ENCODE measurements at regions not wholly inside any gene's neighbourhood (a gene's known extent, or its start where the extent isn't known, plus 50 kb on each side); places are given as distances from the start of the nearest gene placed in this dataset.

DNA sequence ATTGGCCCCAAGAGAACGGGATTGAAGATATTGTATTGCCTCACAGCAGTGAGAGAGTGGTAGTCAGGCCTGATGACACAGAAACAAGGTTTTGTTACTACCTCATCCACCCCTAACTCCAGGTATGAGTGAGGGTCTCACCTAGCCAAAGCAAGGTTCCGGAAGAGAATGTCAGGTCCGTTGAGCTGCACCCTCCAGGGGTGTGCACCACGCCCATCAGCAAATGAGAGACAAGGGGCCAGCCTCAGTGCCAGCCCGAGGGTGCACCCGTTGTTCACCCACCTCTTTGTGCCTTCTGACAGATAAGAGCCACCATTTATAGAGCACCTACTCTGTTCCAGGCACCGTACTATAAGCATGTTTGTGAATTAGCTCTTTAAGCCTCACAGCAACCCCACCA is 121.9 kb upstream of the IPO9 start:
- intact Hi-C loops (cut with micrococcal nuclease) = no loop called here
- no peak overlapping the region for H3K4me2 ChIP-seq (ENCODE audit: low read length)
- CTCF ChIA-PET = interaction anchor here (1.3 to 14.5 kb wide), 2 partner anchors 85 to 147 kb away, joined by 4 to 297 read pairs; no protein-coding TSS in a partner anchor

More for the DNA sequence above, 121.9 kb upstream of the IPO9 start:
- Histone ChIP-seq H3K4me1 (ENCODE audit: control insufficient read depth in 1 of 2, insufficient read depth in 2 of 2, low read length in 2 of 2) (peaks cover 9 to 22% of the 10 kb centered on the region in 2 experiments), H3K9ac (ENCODE audit: low read length) (no peak overlapping the region), H3K79me2 (ENCODE audit: insufficient read depth, low read length) (no peaks in the 10 kb centered on the region), H4K20me1 (ENCODE audit: insufficient read depth) (no peaks in the 10 kb centered on the region), H3K27ac (ENCODE audit: low read depth, low read length) (no peak overlapping the region), H3K36me3 (ENCODE audit: control insufficient read depth in 1 of 2, insufficient read depth in 2 of 2, low read length in 2 of 2) (no peaks in the 10 kb centered on the region), H3K4me3 (replicated peaks in 1 of 2; ENCODE audit: low read depth in 1 of 2, low read length in 2 of 2) (no peak overlapping the region), H3K27me3 (ENCODE audit: insufficient read depth, low read length) (no peaks in the 10 kb centered on the region), H3K9me3 (ENCODE audit: control insufficient read depth in 1 of 2, insufficient read depth in 1 of 2, low read depth in 1 of 2, low read length in 2 of 2) (no peaks in the 10 kb centered on the region), H2AFZ (ENCODE audit: low read depth, low read length, poor library complexity, severe bottlenecking) (no peak overlapping the region), H3K9me2 (ENCODE audit: insufficient read depth) (no peaks in the 10 kb centered on the region)
- no TSS peak for BruUV-seq (replicated peaks)
- TF ChIP-seq, protein P1, sequence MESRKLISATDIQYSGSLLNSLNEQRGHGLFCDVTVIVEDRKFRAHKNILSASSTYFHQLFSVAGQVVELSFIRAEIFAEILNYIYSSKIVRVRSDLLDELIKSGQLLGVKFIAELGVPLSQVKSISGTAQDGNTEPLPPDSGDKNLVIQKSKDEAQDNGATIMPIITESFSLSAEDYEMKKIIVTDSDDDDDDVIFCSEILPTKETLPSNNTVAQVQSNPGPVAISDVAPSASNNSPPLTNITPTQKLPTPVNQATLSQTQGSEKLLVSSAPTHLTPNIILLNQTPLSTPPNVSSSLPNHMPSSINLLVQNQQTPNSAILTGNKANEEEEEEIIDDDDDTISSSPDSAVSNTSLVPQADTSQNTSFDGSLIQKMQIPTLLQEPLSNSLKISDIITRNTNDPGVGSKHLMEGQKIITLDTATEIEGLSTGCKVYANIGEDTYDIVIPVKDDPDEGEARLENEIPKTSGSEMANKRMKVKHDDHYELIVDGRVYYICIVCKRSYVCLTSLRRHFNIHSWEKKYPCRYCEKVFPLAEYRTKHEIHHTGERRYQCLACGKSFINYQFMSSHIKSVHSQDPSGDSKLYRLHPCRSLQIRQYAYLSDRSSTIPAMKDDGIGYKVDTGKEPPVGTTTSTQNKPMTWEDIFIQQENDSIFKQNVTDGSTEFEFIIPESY (IDR thresholded peaks at IDR 0.05; ENCODE audit: extremely low read depth, insufficient replicate concordance, low read length) = no peak
- TF ChIP-seq CEBPB (IDR thresholded peaks at IDR 0.05; ENCODE audit: low read depth) (no peak), ZNF274 (IDR thresholded peaks at IDR 0.05; ENCODE audit: low read depth, low read length) (no peak), POLR2AphosphoS5 (IDR thresholded peaks at IDR 0.05; ENCODE audit: low read depth, low read length) (no peak), ELF1 (IDR thresholded peaks at IDR 0.05; ENCODE audit: borderline replicate concordance, low read depth) (no peak)
- TF ChIP-seq, protein P2, sequence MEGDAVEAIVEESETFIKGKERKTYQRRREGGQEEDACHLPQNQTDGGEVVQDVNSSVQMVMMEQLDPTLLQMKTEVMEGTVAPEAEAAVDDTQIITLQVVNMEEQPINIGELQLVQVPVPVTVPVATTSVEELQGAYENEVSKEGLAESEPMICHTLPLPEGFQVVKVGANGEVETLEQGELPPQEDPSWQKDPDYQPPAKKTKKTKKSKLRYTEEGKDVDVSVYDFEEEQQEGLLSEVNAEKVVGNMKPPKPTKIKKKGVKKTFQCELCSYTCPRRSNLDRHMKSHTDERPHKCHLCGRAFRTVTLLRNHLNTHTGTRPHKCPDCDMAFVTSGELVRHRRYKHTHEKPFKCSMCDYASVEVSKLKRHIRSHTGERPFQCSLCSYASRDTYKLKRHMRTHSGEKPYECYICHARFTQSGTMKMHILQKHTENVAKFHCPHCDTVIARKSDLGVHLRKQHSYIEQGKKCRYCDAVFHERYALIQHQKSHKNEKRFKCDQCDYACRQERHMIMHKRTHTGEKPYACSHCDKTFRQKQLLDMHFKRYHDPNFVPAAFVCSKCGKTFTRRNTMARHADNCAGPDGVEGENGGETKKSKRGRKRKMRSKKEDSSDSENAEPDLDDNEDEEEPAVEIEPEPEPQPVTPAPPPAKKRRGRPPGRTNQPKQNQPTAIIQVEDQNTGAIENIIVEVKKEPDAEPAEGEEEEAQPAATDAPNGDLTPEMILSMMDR (IDR thresholded peaks at IDR 0.05 in 2 of 3, conservative IDR thresholded peaks at IDR 0.05 in 1 of 3; ENCODE audit: borderline replicate concordance in 1 of 3, insufficient read depth in 1 of 3, low read depth in 2 of 3, low read length in 2 of 3) = no peak
- TF ChIP-seq, protein P3, sequence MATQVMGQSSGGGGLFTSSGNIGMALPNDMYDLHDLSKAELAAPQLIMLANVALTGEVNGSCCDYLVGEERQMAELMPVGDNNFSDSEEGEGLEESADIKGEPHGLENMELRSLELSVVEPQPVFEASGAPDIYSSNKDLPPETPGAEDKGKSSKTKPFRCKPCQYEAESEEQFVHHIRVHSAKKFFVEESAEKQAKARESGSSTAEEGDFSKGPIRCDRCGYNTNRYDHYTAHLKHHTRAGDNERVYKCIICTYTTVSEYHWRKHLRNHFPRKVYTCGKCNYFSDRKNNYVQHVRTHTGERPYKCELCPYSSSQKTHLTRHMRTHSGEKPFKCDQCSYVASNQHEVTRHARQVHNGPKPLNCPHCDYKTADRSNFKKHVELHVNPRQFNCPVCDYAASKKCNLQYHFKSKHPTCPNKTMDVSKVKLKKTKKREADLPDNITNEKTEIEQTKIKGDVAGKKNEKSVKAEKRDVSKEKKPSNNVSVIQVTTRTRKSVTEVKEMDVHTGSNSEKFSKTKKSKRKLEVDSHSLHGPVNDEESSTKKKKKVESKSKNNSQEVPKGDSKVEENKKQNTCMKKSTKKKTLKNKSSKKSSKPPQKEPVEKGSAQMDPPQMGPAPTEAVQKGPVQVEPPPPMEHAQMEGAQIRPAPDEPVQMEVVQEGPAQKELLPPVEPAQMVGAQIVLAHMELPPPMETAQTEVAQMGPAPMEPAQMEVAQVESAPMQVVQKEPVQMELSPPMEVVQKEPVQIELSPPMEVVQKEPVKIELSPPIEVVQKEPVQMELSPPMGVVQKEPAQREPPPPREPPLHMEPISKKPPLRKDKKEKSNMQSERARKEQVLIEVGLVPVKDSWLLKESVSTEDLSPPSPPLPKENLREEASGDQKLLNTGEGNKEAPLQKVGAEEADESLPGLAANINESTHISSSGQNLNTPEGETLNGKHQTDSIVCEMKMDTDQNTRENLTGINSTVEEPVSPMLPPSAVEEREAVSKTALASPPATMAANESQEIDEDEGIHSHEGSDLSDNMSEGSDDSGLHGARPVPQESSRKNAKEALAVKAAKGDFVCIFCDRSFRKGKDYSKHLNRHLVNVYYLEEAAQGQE (IDR thresholded peaks at IDR 0.05; ENCODE audit: low read depth) = no peak
- DNase-seq (ENCODE audit: low read depth, low spot score) (no peak), ATAC-seq (no peak)
- POLR2A ChIA-PET = no interaction called here
- RAD21 ChIA-PET (ENCODE audit: low non-redundant PET in 1 of 2, low total read pairs in 2 of 2, uncharacterized antibody in 2 of 2, unreplicated experiment in 2 of 2) = interaction anchor here in 1 of 2 experiments (0.8 kb wide), 1 partner anchor 86 kb away, joined by 6 read pairs; no protein-coding TSS in a partner anchor
